Ammon's horn (tissue), 1 donor: ENCODE measurements at regions not wholly inside any gene's neighbourhood (a gene's known extent, or its start where the extent isn't known, plus 50 kb on each side); places are given as distances from the start of the nearest gene placed in this dataset.
"Not testable (repeated sequence)": the region's sequence is repeated elsewhere in the genome, so short reads cannot be mapped to it uniquely, and the experiment has no call there.

Experiments used
- DNase-seq: peaks from one replicate; pipeline ENCODE4 v3.0.0-alpha.2; 2016; ENCODE audit warnings: low spot score

DNA sequence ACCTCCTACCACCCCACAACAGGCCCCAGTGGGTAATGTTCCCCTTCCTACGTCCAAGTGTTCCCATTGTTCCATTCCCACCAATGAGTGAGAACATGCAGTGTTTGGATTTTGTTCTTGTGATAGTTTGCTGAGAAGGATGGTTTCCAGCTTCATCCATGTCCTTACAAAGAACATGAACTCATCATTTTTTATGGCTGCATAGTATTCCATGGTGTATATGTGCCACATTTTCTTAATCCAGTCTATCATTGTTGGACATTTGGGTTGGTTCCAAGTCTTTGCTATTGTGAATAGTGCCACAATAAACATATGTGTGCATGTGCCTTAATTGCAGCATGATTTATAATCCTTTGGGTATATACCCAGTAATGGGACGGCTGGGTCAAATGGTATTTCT is 81.6 kb downstream of the P2RY10 start:
- not testable (repeated sequence) for DNase-seq

DNA sequence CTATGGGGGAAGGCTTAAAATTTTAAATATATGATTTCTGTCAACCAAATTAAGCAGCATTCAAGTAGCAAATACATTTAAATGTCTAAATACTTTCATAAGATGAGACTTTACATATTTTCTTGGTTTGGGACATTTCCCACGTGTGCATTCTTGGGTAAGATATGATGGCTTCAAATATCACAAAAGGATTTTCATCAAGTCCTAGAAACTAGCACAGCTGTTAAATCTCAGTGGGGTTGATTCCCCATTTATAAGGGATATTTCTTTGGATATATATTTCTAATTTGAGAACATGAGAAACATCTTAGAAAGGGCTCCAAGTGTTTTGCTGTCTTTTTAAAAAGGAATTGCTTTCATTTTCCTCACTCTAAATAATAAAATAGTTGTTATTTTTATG is 90.2 kb downstream of the P2RY10 start:
- no peak for DNase-seq

DNA sequence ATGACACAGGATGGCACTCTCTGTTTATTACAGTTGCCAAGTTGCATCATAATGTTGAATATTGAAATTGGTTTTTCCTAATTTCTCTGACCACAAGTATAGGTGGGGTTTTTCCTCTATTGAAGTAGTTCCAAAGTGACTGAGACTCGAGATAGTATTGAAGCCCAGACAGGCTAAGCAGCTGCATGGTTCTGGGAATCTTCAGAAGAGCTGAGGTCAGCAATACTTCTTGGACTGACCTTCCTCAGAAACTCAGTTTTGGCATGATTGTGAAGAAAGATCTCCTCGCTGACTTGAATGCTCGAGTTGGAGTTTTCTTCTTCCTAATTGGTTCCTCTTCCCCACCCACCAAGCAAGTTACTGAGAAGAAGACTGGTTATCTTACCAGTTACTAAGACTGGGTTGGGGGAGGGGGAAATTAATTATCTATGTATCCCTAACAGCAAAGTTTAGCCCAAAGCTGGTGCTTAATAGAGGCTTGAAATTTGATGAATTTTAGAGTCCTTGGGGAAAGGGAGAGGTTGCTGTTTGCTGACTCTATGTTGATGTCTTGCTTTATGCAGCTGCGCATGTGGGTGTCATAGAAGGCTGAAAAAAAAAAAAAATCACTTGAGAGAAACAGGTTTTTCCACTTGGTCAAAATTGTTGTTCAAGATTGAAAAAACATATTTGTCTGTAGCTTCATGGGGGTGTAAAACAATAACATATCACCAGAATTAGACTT is 91.1 kb downstream of the P2RY10 start:
- DNase-seq, result no peak

DNA sequence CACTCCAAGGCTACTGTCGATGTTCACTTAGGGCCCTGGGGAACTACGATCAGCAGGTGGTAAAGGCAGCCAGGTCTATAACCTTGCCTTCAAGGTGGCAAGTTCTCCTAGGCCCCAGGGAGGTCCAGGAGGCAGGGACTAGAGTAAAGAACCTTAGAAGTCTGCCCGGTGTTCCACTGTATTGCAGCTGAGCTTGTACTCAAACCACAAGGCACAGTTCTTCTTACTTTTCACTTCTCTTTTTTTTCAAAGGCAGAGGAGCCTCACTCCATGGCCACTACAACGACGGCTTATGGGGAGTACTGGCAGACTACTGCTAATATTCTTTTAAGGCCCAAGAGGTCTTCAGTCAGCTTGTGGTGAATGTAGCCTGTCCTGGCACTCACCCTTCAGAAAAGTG is 78.8 kb upstream of the GPR174 start:
- DNase-seq, result no peak

DNA sequence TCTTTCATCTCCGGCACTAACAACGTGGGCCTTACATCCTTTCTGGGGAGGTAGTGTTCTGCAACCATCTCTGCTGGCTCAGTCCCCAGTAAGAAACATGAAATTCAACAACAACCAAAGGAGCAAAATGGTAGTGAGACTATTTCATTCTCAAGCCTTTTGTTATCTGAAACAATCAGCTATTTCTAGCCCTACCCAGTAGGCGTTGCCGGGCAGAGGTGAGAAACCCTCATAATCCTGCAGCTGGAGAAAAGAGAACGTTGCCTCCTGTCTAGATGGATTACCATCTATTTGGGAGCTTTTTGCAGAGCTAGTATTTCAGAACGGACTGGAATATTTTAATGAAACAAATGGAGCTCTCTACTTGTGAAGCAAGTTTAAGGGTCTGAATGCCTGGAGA is 66.4 kb upstream of the GPR174 start:
- DNase-seq, result no peak

DNA sequence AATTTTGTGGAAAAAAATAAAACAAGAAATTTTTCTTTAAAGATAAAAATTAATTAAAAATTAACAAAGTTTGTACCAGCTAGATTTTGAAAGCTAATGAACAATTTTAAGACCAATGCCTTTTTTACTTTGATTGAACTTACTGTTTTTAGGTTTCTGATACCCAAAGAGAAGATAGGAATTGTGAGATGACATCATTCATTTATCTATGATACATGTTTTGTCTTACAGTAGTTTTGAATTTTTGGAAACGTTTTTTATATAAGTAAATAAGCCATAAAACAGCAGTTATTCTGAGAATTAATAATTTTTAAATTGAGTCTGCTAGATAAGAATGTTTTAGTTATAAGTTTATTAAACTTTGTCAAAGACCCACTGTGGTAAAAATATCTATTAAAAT is 65.0 kb upstream of the GPR174 start:
- DNase-seq, result no peak

DNA sequence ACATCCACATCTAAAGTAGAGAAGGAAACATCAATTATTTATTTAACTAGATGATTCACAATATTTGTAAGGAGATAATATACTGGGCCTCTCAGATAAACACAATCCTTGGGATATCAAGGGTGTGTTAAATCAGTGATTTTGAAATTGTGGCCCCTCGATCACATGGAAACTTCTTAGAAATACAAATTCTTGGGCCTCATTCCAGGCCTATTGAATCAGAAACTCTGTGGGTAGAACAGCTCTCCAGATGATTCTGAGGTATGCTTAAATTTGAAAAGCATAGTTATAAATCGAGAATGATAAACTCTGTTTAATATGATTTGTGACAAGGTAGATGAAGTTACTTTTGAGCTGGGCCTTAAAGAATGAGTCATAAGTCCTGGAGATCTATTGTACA is 64.3 kb upstream of the GPR174 start:
- no peak for DNase-seq

DNA sequence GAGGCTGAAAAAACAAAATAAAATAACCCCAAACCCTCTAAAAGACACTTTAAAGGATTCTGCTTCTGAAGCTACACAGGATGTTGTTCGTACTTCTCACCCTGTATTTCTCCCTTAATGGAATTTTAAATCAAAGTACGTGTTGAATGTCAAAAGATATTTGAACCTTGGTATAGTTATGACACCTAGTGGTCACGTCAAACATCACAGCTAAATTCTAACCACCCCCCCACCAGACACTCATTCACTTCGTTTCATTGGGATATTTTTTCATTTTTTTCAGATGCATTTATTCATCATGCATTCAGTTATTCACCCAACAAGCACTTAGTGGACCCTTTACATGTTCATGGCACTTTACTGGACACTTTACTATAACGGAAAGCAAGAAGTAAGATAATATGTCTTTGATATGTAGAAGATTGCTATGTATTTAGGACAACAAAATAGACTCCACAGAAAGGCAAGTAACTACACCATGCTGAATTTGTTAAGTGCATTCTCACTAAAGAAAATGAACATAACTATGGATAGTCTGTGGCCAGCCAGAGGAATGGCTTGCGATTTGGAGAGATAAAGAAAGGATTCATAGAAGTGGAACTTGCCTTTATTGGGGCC is 62.5 kb upstream of the GPR174 start:
- DNase-seq, result peak; percentile 27

DNA sequence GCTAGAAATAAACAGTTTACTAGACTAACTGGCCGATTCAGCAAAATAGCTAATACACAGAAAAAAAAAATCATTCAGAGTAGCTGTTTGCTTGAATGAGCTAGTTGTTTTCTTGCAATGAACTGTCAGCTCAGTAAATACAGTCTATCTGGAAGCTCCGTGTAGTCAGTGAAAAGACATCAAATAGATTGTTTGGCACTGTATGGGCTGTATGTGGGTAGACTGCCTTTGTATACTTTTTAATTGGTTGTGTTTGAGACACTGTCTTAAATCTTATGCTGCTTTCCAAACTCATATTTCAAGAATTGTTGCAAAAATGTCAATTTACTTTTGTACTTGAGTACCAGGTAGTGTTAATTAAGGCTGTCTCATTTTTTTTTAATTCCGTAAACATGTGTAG is 61.6 kb upstream of the GPR174 start:
- DNase-seq, result no peak

DNA sequence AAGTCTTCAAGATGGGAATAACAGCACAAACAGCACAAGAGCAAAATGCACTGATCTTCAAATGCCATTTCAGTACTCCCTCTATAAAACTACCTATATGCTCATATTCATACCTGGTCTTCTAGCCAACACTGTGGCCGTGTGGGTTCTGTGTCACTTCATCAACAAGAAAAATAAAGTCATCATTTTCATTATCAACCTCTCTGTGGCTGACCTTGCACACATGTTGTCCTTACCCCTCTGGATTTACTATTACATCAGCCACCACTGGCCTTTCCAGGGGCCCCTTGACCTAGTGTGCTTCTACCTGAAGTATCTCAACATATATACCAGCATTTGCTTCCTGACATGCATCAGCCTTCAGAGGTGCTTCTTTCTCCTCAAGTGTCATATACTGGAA is 59.6 kb upstream of the GPR174 start:
- DNase-seq, result no peak

DNA sequence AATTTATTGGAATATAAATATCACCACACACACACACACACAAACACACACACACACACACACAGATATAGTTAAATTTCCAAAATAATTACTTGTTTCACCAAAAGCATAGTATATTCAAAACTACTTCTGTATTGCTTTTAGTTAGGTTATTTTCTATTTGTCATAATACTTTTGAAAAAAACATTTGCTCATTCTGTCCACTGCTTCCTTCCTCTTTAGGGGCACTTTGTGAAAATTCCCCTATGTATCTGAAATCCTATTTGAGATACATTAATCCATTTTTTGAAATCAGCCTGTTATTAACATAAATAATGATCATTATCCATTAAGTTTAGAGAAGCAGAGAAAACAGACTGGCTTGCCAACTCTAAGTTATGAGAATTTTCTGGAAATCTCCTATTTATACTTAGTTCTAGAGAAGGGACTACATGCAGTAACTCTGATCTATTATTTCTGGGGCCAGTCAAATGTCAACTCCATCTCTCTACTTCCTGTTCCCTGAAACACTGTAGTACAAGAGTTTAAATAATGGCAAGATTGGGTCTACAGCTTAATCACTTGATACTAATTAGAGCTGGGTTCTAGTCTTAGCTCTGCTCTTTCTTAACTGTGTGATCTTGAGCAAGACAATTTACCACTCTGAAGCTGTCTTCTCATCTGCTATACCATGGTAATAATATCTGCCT is 54.4 kb upstream of the GPR174 start:
- DNase-seq, result no peak

DNA sequence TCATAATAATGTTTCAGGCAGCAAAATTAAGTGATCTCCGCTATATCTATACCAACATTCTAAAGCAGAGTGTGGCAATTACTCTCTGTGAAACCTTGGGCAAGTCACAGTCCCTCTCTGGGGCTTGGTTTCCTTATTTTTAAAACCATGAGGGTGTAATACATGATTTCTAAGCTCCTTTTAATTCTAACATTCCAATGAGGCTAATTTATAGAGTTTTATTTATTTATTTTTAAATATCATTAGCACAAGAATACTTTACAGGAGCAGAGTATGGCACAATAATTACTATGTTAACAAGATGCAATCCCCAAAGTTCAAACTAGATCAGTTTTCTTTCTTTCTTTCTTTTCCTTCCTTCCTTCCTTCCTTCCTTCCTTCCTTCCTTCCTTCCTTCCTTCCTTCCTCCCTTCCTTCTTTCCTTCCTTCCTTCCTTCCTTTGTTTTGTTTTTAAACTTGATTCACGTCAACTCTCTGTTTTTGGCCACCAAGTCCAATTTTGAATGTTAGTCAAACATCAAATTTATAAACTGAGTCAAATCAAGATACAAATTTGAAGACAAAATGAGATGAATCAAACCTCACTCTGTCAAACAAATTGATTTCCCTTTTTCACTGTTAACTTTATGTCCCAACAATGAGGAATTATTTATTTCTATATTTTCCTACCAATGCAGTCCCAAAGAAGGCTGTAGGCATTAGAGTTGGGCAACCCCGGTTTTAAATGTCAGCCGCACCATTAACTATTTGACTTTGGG is 50.2 kb upstream of the GPR174 start:
- DNase-seq, result no peak
